ENCODE measurements at regions not wholly inside any gene's neighbourhood (a gene's known extent, or its start where the extent isn't known, plus 50 kb on each side); places are given as distances from the start of the nearest gene placed in this dataset.

DNA sequence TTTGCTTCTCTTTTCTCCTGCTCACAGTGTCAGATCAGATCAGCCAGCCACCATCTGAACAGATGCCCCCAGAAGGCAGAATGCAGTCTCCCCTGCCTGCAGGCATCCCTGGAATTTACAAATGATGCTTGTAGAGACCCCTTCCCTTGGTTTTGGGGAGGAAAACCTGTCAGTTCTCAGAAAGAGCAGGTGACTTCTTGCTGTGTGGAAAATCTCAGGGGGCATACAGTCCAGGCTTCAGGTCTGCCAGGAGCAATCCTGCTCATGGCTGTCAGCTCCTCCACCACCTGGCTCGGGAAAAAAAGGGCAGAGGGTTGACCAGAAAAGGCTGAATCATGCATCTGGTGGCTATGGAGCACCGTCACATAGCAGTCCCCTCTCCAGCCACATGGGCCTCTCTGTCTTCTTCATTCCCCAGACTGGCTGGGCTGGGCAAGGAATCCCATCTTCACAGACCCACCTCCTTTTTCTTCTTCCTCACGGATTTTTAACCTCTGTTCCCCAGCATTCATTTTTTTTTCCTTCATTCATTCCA, 107.0 kb downstream of the KCNF1 start:
- no peak for DNase-seq

- no peak for DNase-seq
Observed at GRCh38 chr2:11019614-11020013, 107.9 kb downstream of the KCNF1 start.

DNA sequence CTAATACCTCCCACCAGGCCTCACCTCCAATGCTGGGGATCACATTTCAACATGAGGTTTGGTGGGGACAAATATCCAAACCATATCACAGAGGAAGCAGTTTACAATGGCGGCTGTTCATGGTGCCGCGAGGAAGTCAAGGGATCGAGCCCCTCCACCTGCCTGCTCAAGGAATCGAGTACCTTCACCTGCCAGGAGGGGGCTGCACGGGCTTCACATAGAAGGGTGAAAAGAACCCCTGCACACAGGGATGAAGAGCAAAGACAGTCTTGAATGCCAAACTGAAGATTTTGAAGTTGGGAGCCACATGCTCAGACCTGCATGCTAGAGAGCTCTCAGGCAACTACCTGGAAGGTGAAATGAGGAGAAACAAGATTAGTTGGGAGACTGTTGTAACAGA, 110.3 kb downstream of the KCNF1 start:
- no peak for DNase-seq

DNA sequence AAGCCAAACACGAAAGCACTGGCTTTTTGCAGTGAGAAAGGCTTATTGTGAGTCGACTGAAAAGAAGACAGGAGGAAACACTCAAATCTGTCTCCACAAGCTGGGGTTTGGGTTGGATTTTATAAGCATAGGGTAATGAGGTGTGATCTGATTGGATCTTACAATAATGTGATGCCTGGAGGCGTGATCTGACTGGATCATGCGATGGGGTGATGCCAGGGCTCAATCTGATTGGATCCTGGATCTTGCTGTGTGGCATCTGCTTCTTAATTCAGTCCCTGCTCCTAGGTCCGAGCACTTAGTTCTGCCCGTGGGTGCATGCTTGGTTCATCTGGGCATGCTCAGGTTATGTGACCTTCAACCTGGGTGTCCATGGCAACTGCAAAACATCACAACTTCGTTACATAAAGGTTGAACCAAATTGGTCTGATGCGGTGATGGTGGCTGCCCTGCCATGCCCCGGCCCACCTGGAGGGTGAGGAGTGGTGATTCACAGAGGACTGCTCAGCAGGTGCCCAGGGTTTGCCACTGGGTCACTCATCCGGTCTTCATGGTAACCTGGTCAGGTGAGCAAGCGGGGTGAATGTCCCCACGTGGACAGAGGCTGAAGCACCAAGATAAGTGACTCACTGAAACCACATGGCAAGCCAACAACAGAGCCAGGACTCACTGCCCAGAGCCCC, 111.0 kb downstream of the KCNF1 start:
- DNase-seq: no peak

DNA sequence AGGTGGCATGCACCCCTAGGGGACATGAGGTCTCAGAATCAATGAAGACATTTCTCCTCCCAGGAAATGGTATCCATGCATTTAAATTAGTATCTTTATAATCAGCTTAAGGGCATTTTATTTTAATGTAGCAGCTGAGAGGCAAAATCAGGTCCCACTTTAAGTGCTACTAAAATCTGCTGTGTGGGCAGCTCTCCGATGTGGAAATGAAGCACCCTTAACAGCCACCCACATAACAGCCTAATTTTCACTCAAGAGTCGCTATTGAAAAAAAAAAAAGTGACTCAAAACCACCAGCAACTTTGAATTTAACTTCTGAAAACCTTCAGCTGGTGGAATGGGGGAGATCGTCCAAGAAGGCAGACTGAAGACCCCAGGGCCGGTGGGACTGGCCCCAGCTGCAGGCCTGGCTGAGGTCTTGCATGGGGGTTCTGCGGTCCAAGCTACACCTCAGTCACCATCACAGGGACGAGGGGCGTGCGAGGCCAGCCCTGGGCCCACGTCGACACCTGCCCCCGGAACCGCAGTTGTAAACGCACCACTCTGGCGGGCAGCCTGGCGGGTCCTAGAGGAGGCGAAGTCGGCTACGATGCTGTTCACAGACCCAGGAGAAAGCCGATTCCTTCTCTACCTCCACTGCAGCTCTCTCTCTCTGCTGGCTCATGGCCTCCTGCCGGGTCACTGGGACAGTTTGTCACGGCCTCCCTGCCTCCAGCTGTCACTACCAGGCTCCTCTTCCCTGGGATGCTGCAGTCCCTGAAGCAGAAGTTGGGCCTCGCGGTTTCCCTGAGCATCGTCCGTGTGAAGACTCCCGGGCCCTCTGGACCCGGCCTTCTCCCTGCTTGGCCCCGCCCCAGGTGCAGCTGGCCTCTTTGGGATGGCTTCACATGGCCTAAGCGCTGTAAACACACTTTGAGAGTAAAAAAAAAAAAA, 111.9 kb downstream of the KCNF1 start:
- DNase-seq: no peak

DNA sequence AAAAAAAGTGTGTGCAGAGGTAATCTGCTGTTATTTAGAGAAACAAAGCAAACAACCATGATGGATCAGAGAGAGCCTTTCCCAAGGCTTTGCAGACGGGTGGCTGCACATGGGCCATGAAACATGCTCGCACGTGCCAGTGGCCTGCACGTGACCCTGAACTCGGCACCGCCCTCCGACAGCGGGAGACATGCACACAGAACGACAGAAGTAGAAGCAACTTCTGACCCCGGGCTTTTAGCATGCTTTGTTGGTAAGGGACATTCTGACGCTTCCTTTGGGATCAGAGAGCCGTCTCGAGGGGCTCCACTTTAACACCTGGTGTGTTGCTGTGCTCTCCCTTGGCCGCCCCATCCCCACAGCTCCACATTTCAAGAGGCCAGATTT, 112.5 kb downstream of the KCNF1 start:
- DNase-seq: no peak

DNA sequence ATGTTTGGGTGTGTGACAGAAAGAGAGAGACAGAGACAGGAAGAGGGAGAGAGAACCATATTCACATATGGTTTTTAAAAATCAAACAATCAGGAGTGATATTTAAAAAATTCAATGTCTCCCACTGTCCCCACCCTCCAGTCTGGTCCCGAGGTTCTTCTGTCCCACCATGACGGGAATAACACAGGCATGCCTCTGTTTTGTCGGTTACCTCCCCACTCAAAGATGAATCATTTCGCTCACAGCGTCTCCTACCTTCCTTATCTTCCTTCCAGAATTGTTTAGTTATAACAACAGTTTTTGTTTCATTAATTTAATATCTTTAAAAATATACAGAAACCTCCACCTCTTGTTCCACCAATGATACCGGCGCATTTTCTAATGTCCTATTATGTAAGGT, 113.0 kb downstream of the KCNF1 start:
- no peak for DNase-seq

- no peak for DNase-seq
Observed at GRCh38 chr2:11026286-11026921, 114.7 kb downstream of the KCNF1 start.

- no peak for DNase-seq
Observed at GRCh38 chr2:11027195-11027594, 115.5 kb downstream of the KCNF1 start.

DNA sequence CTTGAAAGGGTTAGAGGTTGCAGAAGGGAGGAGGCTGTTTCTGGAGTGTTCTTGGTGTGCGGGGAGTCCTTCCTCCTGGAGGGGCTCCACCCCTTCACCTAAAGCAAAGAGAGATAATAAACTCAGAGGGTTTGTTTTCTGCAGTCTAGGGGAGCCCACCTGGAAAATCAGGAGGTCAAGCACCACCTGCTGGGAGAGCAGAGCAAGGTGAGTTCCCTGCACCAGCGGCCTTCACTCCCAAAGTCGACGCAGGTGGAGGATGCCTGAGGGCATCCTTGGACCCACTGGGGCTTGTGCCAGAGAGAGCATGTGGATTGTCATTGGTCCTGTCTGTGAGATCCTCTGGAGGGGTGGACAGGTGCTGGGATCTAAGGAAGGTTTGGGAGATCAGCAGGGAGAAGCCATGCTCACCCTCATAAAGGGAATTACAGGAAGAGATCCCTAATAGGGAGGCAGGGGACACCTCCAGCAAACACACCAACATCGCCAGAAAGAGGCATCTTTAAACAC, 116.7 kb downstream of the KCNF1 start:
- DNase-seq: no peak

GRCh38 chr2:11029136-11029535, 117.4 kb downstream of the KCNF1 start:
- DNase-seq: no peak

- no peak for DNase-seq
Observed at GRCh38 chr2:11030036-11030435, 118.3 kb downstream of the KCNF1 start.

- no peak for DNase-seq
Observed at GRCh38 chr2:11030909-11031308, 119.2 kb downstream of the KCNF1 start.

- no peak for DNase-seq
Observed at GRCh38 chr2:11031876-11032275, 120.1 kb downstream of the KCNF1 start.

DNA sequence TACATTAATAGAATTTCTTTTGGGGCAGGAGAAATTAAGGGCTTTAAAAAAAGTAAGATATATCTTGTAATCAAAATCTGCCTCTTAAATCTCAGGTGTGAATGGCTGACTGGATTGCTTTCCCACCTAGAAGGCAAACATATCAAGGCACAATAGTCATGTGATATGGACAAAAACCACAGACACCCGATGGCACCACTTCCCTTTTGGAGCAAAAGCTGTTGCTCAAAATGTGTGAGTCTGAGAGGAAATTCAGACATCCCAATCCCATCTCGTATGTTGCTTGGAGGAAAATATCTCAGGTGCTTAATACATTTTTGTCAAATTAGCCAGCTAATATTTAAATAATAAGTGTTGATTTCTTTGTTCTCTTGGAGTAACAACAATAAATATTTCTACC, 120.7 kb downstream of the KCNF1 start:
- no peak for DNase-seq

DNA sequence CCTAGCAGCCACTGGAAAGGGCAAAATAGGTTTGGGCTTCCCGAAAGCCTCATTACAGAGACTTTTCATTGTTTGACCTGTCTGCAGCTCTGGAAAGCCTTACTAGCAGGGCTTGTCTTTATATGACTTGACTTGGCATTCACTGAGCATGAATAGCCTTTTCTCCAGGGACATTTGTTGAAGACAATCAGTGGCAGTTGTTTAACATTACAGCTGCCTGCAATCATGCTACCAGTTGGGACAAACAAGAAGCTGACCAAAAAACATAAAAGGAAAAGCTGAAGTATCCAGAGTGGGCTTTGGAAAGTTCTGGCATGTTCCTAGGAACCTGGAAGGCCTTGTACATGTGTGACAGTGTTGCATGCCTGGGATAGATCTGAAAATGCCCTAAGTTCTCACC, 121.4 kb downstream of the KCNF1 start:
- no peak for DNase-seq

- DNase-seq: no peak
Observed at GRCh38 chr2:11038641-11039040, 116.6 kb upstream of the SLC66A3 start.

GRCh38 chr2:11040992-11041391, 114.3 kb upstream of the SLC66A3 start:
- no peak for DNase-seq

GRCh38 chr2:11042841-11043240, 112.4 kb upstream of the SLC66A3 start:
- DNase-seq: no peak

DNA sequence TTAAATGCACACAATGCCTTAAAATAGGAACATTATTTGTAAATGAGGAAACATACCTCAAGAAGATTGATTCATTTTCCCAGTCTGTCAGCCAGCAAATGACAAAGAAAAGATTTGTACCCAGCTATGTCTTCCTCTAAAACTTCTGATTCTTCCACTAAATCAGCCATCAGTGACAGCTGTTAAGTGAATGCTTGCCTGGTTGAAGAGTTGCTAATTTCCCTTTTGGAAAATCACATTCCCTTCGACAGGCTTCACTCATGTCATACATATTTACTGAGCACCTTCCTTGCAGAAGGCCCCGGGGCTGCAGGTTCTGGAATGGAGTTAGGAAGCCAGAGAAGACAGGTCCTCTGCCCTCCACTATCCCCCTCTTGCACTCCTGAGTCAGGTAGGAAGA, 112.0 kb upstream of the SLC66A3 start:
- DNase-seq: no peak

DNA sequence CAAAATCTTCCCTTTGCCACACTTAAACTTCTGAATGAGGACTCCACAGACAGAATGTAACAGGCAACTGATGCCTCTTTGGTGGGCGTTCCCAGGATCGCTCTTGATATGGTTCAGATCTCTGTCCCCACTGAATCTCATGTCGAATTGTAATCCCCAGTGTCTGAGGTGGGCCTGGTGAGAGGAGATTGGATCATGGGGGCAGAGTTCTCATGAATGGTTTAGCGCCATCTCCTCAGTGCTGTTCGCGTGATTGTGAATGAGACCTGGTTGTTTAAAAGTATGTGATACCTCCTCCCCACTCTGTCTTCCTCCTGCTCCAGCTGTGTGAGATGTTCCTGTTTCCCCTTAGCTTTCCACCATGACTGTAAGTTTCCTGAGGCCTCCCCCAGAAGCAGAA, 111.1 kb upstream of the SLC66A3 start:
- no peak for DNase-seq

- no peak for DNase-seq
Observed at GRCh38 chr2:11045294-11045693, 110.0 kb upstream of the SLC66A3 start.

- DNase-seq: no peak
Observed at GRCh38 chr2:11048335-11049008, 106.8 kb upstream of the SLC66A3 start.
